ENCODE measurements at regions not wholly inside any gene's neighbourhood (a gene's known extent, or its start where the extent isn't known, plus 50 kb on each side); places are given as distances from the start of the nearest gene placed in this dataset.

GRCh38 chr13:78910147-78910546 is 251.2 kb upstream of the OBI1 start:
- TF ChIP-seq CTCF (conservative IDR thresholded peaks at IDR 0.05; ENCODE audit: low read length): no peak
- no peak for TF ChIP-seq EZH2phosphoT487 (IDR thresholded peaks at IDR 0.05; ENCODE audit: borderline replicate concordance, low read depth, low read length)

Measured in OCI-LY7 (cell line).